ENCODE measurements at regions not wholly inside any gene's neighbourhood (a gene's known extent, or its start where the extent isn't known, plus 50 kb on each side); places are given as distances from the start of the nearest gene placed in this dataset.

DNA sequence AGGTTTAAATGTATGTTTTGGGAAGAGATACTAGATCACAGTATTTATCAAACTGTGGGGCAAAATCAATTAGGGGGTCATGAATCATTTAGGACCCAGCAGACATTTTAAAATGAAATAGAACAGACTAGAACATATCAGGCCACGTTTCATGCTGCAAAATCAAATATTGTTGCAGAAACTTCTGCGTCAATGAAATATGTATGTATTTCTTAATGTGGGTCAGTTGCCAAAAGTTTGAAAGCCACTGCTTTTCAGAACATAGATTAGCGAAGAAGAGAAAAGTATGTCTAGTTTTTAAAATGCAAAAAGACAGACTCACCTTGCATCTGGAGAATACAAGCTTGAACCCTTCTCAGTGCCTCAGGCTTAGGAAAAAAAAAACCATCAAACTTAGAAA lies 102.7 kb upstream of the BMPER start:
- Mint-ChIP-seq H3K4me3 (no peak overlapping the region), H3K36me3 (no peaks in the 10 kb centered on the region), H3K27ac (no peak overlapping the region), H3K9me3 (peaks cover 0 to 7% (median 0%) of the 10 kb centered on the region in 7 donors), H3K4me1 (no peaks in the 10 kb centered on the region), H3K27me3 (ENCODE audit: low read depth in 3 of 3) (no peaks in the 10 kb centered on the region)
- H3K27ac ChIP-seq (ENCODE audit: low read depth in 1 of 2, low read length in 2 of 2): no peak overlapping the region
- H3K4me2 ChIP-seq (replicated peaks; ENCODE audit: extremely low read depth, low read length, poor library complexity, severe bottlenecking): no peak overlapping the region
- H4K20me1 ChIP-seq (ENCODE audit: insufficient read depth, low read length): no peaks in the 10 kb centered on the region
- H3K9me3 ChIP-seq (replicated peaks in 1 of 2; ENCODE audit: control insufficient read depth in 1 of 2, insufficient read depth in 1 of 2, low read length in 2 of 2): no peaks in the 10 kb centered on the region
- no peak overlapping the region for H3K4me3 ChIP-seq (replicated peaks in 1 of 3; ENCODE audit: low read depth in 2 of 3, low read length in 3 of 3)
- no peak for DNase-seq
- TF ChIP-seq, protein P1, sequence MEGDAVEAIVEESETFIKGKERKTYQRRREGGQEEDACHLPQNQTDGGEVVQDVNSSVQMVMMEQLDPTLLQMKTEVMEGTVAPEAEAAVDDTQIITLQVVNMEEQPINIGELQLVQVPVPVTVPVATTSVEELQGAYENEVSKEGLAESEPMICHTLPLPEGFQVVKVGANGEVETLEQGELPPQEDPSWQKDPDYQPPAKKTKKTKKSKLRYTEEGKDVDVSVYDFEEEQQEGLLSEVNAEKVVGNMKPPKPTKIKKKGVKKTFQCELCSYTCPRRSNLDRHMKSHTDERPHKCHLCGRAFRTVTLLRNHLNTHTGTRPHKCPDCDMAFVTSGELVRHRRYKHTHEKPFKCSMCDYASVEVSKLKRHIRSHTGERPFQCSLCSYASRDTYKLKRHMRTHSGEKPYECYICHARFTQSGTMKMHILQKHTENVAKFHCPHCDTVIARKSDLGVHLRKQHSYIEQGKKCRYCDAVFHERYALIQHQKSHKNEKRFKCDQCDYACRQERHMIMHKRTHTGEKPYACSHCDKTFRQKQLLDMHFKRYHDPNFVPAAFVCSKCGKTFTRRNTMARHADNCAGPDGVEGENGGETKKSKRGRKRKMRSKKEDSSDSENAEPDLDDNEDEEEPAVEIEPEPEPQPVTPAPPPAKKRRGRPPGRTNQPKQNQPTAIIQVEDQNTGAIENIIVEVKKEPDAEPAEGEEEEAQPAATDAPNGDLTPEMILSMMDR (IDR thresholded peaks at IDR 0.05): no peak
- H3K4me1 ChIP-seq (ENCODE audit: control insufficient read depth in 1 of 2, insufficient read depth in 2 of 2, low read length in 2 of 2): no peaks in the 10 kb centered on the region
- H3K27me3 ChIP-seq (ENCODE audit: control insufficient read depth in 2 of 2, insufficient read depth in 2 of 2, low read length in 2 of 2): no peaks in the 10 kb centered on the region
- no peak overlapping the region for H3K9ac ChIP-seq (ENCODE audit: insufficient read depth, low read length, poor library complexity, severe bottlenecking)
- H2AFZ ChIP-seq (ENCODE audit: insufficient read depth, low read depth, low read length, poor library complexity, severe bottlenecking): no peak overlapping the region
- no peaks in the 10 kb centered on the region for H3K79me2 ChIP-seq (ENCODE audit: insufficient read depth, low read length)
- no peaks in the 10 kb centered on the region for H3K36me3 ChIP-seq (replicated peaks in 1 of 2; ENCODE audit: control insufficient read depth in 1 of 2, insufficient read depth in 2 of 2, low read length in 2 of 2)
- 80% methylated on average over 1 of the region's 3 CpGs for WGBS (ENCODE audit: insufficient coverage)
- intact Hi-C loops (cut with micrococcal nuclease): no loop called here

DNA sequence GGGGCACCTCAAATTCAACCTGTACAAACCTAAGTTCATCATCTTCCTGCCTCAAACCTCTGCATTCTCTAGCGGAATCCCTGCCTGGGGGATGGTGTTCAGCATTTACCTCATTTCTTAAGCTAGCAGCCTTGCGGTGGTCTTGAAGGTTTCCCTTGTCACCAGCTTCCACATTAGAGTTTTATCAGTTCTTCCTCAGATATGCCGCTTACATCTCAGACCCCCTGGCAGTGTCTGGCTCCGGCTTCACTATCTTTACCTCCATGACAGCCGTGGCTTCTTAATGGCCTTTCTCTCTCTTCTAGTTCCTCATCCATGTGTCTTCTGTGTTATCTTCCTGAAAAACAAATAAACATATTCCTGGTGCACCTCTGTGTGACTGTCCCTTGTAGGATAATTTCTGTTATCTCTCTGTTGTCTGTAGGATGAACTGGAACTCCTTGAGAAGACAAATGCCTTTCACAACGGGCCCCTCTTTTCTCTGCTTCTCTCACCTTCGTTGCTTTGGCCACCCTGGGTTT lies 101.1 kb upstream of the BMPER start:
- no peak overlapping the region for H3K4me3 Mint-ChIP-seq
- Histone ChIP-seq H3K9ac (ENCODE audit: insufficient read depth, low read length, poor library complexity, severe bottlenecking) (no peak overlapping the region), H3K27me3 (ENCODE audit: control insufficient read depth in 2 of 2, insufficient read depth in 2 of 2, low read length in 2 of 2) (no peaks in the 10 kb centered on the region), H3K36me3 (replicated peaks in 1 of 2; ENCODE audit: control insufficient read depth in 1 of 2, insufficient read depth in 2 of 2, low read length in 2 of 2) (no peaks in the 10 kb centered on the region), H3K27ac (ENCODE audit: low read depth in 1 of 2, low read length in 2 of 2) (no peak overlapping the region), H3K4me3 (replicated peaks in 1 of 3; ENCODE audit: low read depth in 2 of 3, low read length in 3 of 3) (no peak overlapping the region), H3K9me3 (replicated peaks in 1 of 2; ENCODE audit: control insufficient read depth in 1 of 2, insufficient read depth in 1 of 2, low read length in 2 of 2) (no peaks in the 10 kb centered on the region), H3K4me1 (ENCODE audit: control insufficient read depth in 1 of 2, insufficient read depth in 2 of 2, low read length in 2 of 2) (no peaks in the 10 kb centered on the region), H4K20me1 (ENCODE audit: insufficient read depth, low read length) (no peaks in the 10 kb centered on the region), H2AFZ (ENCODE audit: insufficient read depth, low read depth, low read length, poor library complexity, severe bottlenecking) (no peak overlapping the region), H3K4me2 (replicated peaks; ENCODE audit: extremely low read depth, low read length, poor library complexity, severe bottlenecking) (no peak overlapping the region), H3K79me2 (ENCODE audit: insufficient read depth, low read length) (no peaks in the 10 kb centered on the region)
- H3K27ac Mint-ChIP-seq: no peak overlapping the region
- 84% methylated on average over 6 of the region's 7 CpGs for WGBS (ENCODE audit: insufficient coverage)
- DNase-seq: no peak
- H3K36me3 Mint-ChIP-seq: no peaks in the 10 kb centered on the region
- TF ChIP-seq, protein P1 (IDR thresholded peaks at IDR 0.05): no peak
- intact Hi-C loops (cut with micrococcal nuclease): no loop called here
- no peaks in the 10 kb centered on the region for H3K27me3 Mint-ChIP-seq (ENCODE audit: low read depth in 3 of 3)
- H3K4me1 Mint-ChIP-seq: no peaks in the 10 kb centered on the region
- peaks cover 0 to 6% (median 0%) of the 10 kb centered on the region in 7 donors for H3K9me3 Mint-ChIP-seq
